ENCODE measurements at regions not wholly inside any gene's neighbourhood (a gene's known extent, or its start where the extent isn't known, plus 50 kb on each side); places are given as distances from the start of the nearest gene placed in this dataset.

GRCh38 chr3:151992326-151993041, 119.0 kb downstream of the SUCNR1 start:
- no peak overlapping the region for H3K27ac ChIP-seq (ENCODE audit: low read depth, low read length)
- H3K4me2 ChIP-seq (ENCODE audit: low read length) = no peak overlapping the region
- H3K36me3 ChIP-seq (ENCODE audit: control insufficient read depth, low read length) = no peaks in the 10 kb centered on the region
- no peak overlapping the region for H3K4me3 ChIP-seq (ENCODE audit: low read length)
- no peaks in the 10 kb centered on the region for H3F3A ChIP-seq (ENCODE audit: control insufficient read depth, insufficient read depth)
- TF ChIP-seq EZH2phosphoT487 (IDR thresholded peaks at IDR 0.05; ENCODE audit: borderline replicate concordance, low read length) (no peak), CTCF (IDR thresholded peaks at IDR 0.05; ENCODE audit: low read depth, low read length, poor library complexity, severe bottlenecking) (no peak)
- H4K20me1 ChIP-seq (ENCODE audit: control insufficient read depth, insufficient read depth, low read depth, low read length) = no peaks in the 10 kb centered on the region
- no peaks in the 10 kb centered on the region for H3K9me3 ChIP-seq (ENCODE audit: control insufficient read depth, insufficient read depth, low read length)
- no peaks in the 10 kb centered on the region for H3K79me2 ChIP-seq (ENCODE audit: control insufficient read depth, low read length)
- no peaks in the 10 kb centered on the region for H3K9me2 ChIP-seq (replicated peaks; ENCODE audit: control insufficient read depth, low read length)
- H3K4me1 ChIP-seq (ENCODE audit: control insufficient read depth, low read length) = peaks cover 6% of the 10 kb centered on the region
- peaks cover 6% of the 10 kb centered on the region; the same call in 1 of the 2 replicates for H3K27me3 ChIP-seq (ENCODE audit: control insufficient read depth, low read length)

- Histone ChIP-seq H3K79me2 (ENCODE audit: control insufficient read depth, low read length) (no peaks in the 10 kb centered on the region), H3K27ac (ENCODE audit: low read depth, low read length) (no peak overlapping the region), H3K9me2 (replicated peaks; ENCODE audit: control insufficient read depth, low read length) (no peaks in the 10 kb centered on the region), H3K4me1 (ENCODE audit: control insufficient read depth, low read length) (no peaks in the 10 kb centered on the region), H3K9me3 (ENCODE audit: control insufficient read depth, insufficient read depth, low read length) (no peaks in the 10 kb centered on the region), H3F3A (ENCODE audit: control insufficient read depth, insufficient read depth) (no peaks in the 10 kb centered on the region), H3K36me3 (ENCODE audit: control insufficient read depth, low read length) (no peaks in the 10 kb centered on the region), H3K27me3 (ENCODE audit: control insufficient read depth, low read length) (no peaks in the 10 kb centered on the region), H3K4me2 (ENCODE audit: low read length) (no peak overlapping the region), H4K20me1 (ENCODE audit: control insufficient read depth, insufficient read depth, low read depth, low read length) (no peaks in the 10 kb centered on the region), H3K4me3 (ENCODE audit: low read length) (no peak overlapping the region)
- no peak for TF ChIP-seq CTCF (IDR thresholded peaks at IDR 0.05; ENCODE audit: low read depth, low read length, poor library complexity, severe bottlenecking)
- TF ChIP-seq EZH2phosphoT487 (IDR thresholded peaks at IDR 0.05; ENCODE audit: borderline replicate concordance, low read length) = no peak
These were observed 121.6 kb downstream of the SUCNR1 start for GRCh38 chr3:151995091-151995490.

- Histone ChIP-seq H3F3A (ENCODE audit: control insufficient read depth, insufficient read depth) (no peaks in the 10 kb centered on the region), H3K4me2 (ENCODE audit: low read length) (no peak overlapping the region), H3K79me2 (ENCODE audit: control insufficient read depth, low read length) (no peaks in the 10 kb centered on the region), H3K9me2 (replicated peaks; ENCODE audit: control insufficient read depth, low read length) (no peaks in the 10 kb centered on the region), H3K9me3 (ENCODE audit: control insufficient read depth, insufficient read depth, low read length) (no peaks in the 10 kb centered on the region), H3K4me1 (ENCODE audit: control insufficient read depth, low read length) (no peaks in the 10 kb centered on the region), H3K27me3 (ENCODE audit: control insufficient read depth, low read length) (no peaks in the 10 kb centered on the region), H3K36me3 (ENCODE audit: control insufficient read depth, low read length) (no peaks in the 10 kb centered on the region), H3K4me3 (ENCODE audit: low read length) (no peak overlapping the region), H3K27ac (ENCODE audit: low read depth, low read length) (no peak overlapping the region), H4K20me1 (ENCODE audit: control insufficient read depth, insufficient read depth, low read depth, low read length) (no peaks in the 10 kb centered on the region)
- no peak for TF ChIP-seq EZH2phosphoT487 (IDR thresholded peaks at IDR 0.05; ENCODE audit: borderline replicate concordance, low read length)
- TF ChIP-seq CTCF (IDR thresholded peaks at IDR 0.05; ENCODE audit: low read depth, low read length, poor library complexity, severe bottlenecking) = no peak
These were observed 125.3 kb downstream of the SUCNR1 start for GRCh38 chr3:151998744-151999143.
